ENCODE measurements at regions not wholly inside any gene's neighbourhood (a gene's known extent, or its start where the extent isn't known, plus 50 kb on each side); places are given as distances from the start of the nearest gene placed in this dataset.

DNA sequence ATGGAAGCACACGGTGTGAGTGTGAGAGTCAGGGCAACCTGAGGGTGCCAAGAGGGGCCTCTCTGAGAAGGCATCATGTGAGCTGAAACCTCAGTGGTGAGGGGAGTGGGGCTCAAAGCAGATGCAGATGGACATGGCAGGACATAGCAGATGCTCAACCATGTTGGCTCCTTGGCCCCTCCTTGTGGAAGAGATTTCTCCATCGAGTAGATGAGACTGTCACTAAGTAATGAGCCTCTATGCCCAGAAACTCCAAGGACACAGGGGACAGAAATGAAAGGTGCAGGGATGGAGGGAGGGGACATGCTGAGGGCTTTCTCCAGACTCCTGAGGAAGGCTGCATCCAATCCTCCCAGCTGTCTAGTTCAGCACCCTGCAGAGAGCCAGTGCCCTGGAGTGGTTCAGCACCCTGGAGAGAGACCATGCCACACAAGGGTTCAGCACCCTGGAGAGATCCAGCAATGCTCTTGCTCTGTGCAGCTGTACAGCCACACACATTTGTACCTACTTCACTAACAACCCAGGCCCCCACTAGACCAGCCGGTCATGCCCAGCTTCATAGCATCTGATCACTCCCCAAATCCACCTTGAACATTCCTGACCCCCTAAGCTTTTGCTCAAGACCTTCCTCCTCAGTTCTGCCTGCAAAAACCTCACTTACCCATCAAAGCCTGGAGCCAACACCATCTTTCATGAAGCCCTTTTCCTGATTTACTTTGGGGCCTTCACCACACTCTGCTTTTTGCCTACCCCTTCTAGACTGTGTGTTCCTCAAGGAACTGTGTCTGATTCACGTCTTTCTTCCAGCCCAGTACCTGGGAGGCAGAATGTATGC lies 252.0 kb downstream of the CTTN start (continued):
- TF ChIP-seq, protein P1, sequence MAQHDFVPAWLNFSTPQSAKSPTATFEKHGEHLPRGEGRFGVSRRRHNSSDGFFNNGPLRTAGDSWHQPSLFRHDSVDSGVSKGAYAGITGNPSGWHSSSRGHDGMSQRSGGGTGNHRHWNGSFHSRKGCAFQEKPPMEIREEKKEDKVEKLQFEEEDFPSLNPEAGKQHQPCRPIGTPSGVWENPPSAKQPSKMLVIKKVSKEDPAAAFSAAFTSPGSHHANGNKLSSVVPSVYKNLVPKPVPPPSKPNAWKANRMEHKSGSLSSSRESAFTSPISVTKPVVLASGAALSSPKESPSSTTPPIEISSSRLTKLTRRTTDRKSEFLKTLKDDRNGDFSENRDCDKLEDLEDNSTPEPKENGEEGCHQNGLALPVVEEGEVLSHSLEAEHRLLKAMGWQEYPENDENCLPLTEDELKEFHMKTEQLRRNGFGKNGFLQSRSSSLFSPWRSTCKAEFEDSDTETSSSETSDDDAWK (CRISPR knock-in tag; IDR thresholded peaks at IDR 0.05) = no peak
- TF ChIP-seq, protein P2, sequence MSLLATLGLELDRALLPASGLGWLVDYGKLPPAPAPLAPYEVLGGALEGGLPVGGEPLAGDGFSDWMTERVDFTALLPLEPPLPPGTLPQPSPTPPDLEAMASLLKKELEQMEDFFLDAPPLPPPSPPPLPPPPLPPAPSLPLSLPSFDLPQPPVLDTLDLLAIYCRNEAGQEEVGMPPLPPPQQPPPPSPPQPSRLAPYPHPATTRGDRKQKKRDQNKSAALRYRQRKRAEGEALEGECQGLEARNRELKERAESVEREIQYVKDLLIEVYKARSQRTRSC (CRISPR knock-in tag; IDR thresholded peaks at IDR 0.05; ENCODE audit: low read depth) = peak; percentile 100
- TF ChIP-seq BORCS8-MEF2B (CRISPR knock-in tag; IDR thresholded peaks at IDR 0.05) (peak; percentile 100), TBP (CRISPR knock-in tag; IDR thresholded peaks at IDR 0.05) (no peak), FOXC1 (CRISPR knock-in tag; IDR thresholded peaks at IDR 0.05; ENCODE audit: borderline replicate concordance) (peak; percentile 99), NR2C2 (CRISPR knock-in tag; IDR thresholded peaks at IDR 0.05; ENCODE audit: borderline replicate concordance) (peak; percentile 67)
- TF ChIP-seq, protein P3, sequence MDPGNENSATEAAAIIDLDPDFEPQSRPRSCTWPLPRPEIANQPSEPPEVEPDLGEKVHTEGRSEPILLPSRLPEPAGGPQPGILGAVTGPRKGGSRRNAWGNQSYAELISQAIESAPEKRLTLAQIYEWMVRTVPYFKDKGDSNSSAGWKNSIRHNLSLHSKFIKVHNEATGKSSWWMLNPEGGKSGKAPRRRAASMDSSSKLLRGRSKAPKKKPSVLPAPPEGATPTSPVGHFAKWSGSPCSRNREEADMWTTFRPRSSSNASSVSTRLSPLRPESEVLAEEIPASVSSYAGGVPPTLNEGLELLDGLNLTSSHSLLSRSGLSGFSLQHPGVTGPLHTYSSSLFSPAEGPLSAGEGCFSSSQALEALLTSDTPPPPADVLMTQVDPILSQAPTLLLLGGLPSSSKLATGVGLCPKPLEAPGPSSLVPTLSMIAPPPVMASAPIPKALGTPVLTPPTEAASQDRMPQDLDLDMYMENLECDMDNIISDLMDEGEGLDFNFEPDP (CRISPR knock-in tag; conservative IDR thresholded peaks at IDR 0.05) = peak; percentile 100
- TF ChIP-seq, protein P4, sequence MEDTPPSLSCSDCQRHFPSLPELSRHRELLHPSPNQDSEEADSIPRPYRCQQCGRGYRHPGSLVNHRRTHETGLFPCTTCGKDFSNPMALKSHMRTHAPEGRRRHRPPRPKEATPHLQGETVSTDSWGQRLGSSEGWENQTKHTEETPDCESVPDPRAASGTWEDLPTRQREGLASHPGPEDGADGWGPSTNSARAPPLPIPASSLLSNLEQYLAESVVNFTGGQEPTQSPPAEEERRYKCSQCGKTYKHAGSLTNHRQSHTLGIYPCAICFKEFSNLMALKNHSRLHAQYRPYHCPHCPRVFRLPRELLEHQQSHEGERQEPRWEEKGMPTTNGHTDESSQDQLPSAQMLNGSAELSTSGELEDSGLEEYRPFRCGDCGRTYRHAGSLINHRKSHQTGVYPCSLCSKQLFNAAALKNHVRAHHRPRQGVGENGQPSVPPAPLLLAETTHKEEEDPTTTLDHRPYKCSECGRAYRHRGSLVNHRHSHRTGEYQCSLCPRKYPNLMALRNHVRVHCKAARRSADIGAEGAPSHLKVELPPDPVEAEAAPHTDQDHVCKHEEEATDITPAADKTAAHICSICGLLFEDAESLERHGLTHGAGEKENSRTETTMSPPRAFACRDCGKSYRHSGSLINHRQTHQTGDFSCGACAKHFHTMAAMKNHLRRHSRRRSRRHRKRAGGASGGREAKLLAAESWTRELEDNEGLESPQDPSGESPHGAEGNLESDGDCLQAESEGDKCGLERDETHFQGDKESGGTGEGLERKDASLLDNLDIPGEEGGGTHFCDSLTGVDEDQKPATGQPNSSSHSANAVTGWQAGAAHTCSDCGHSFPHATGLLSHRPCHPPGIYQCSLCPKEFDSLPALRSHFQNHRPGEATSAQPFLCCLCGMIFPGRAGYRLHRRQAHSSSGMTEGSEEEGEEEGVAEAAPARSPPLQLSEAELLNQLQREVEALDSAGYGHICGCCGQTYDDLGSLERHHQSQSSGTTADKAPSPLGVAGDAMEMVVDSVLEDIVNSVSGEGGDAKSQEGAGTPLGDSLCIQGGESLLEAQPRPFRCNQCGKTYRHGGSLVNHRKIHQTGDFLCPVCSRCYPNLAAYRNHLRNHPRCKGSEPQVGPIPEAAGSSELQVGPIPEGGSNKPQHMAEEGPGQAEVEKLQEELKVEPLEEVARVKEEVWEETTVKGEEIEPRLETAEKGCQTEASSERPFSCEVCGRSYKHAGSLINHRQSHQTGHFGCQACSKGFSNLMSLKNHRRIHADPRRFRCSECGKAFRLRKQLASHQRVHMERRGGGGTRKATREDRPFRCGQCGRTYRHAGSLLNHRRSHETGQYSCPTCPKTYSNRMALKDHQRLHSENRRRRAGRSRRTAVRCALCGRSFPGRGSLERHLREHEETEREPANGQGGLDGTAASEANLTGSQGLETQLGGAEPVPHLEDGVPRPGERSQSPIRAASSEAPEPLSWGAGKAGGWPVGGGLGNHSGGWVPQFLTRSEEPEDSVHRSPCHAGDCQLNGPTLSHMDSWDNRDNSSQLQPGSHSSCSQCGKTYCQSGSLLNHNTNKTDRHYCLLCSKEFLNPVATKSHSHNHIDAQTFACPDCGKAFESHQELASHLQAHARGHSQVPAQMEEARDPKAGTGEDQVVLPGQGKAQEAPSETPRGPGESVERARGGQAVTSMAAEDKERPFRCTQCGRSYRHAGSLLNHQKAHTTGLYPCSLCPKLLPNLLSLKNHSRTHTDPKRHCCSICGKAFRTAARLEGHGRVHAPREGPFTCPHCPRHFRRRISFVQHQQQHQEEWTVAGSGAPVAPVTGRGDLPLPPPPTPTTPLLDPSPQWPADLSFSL (CRISPR knock-in tag; IDR thresholded peaks at IDR 0.05) = peak; percentile 78; the same call in 1 of the 2 replicates
